Neuronal stem cell (in vitro differentiated cells): ENCODE measurements at regions not wholly inside any gene's neighbourhood (a gene's known extent, or its start where the extent isn't known, plus 50 kb on each side); places are given as distances from the start of the nearest gene placed in this dataset.

Source experiments
- DNase-seq: peaks from one replicate; pipeline ENCODE4 v3.0.0-alpha.2; 2013; ENCODE audit warnings: low spot score
- H2AFZ ChIP-seq: one replicate; pipeline ENCODE4 v1.6.1; 2013; ENCODE audit warnings: mild to moderate bottlenecking, low read length, inconsistent platforms
- H2AK5ac ChIP-seq: 2 replicates; pipeline ENCODE4 v1.6.1; 2013; ENCODE audit warnings: low read depth, mild to moderate bottlenecking, inconsistent platforms, low read length, moderate library complexity, mixed read lengths
- H2BK120ac ChIP-seq: 2 replicates; pipeline ENCODE4 v1.6.1; 2013; ENCODE audit warnings: low read depth, mild to moderate bottlenecking, inconsistent platforms, low read length, moderate library complexity, mixed read lengths
- H2BK12ac ChIP-seq: one replicate; pipeline ENCODE4 v1.6.1; 2013; ENCODE audit warnings: low read length, inconsistent platforms
- H2BK15ac ChIP-seq: 2 replicates; pipeline ENCODE4 v1.6.1; 2013; ENCODE audit warnings: mild to moderate bottlenecking, low read length, inconsistent platforms, mixed read lengths
- H2BK5ac ChIP-seq: one replicate; pipeline ENCODE4 v1.6.1; 2013; ENCODE audit warnings: inconsistent platforms, mild to moderate bottlenecking, low read length, moderate library complexity
- H3K14ac ChIP-seq: one replicate; pipeline ENCODE4 v1.6.1; 2013; ENCODE audit warnings: low read length, inconsistent platforms
- H3K18ac ChIP-seq: 2 replicates; pipeline ENCODE4 v1.6.1; 2013; ENCODE audit warnings: low read length, inconsistent platforms
- H3K23ac ChIP-seq: 2 replicates; pipeline ENCODE4 v1.6.1; 2013; ENCODE audit warnings: low read depth, mild to moderate bottlenecking, mixed read lengths, low read length, inconsistent platforms; ENCODE audit not compliant: poor library complexity
- H3K27ac ChIP-seq: replicated peaks from 3 replicates; pipeline ENCODE4 v1.5.1; 2013; ENCODE audit warnings: low read length, inconsistent platforms
- H3K27me3 ChIP-seq, 3 experiments: 2 replicates each; pipeline ENCODE4 v1.6.1; 2013; ENCODE audit warnings: low read length in 3 of 3, mild to moderate bottlenecking in 2 of 3, inconsistent platforms in 1 of 3, low read depth in 1 of 3, mixed read lengths in 1 of 3, moderate library complexity in 1 of 3; ENCODE audit not compliant: control insufficient read depth in 3 of 3, insufficient read depth in 3 of 3
- H3K36me3 ChIP-seq, 2 donors: replicated peaks in 1 of 2; 2 replicates each; pipeline ENCODE4 v1.6.1; 2013; ENCODE audit warnings: low read length in 2 of 2; ENCODE audit not compliant: control insufficient read depth in 2 of 2, insufficient read depth in 2 of 2
- H3K4ac ChIP-seq: 2 replicates; pipeline ENCODE4 v1.6.1; 2013; ENCODE audit warnings: inconsistent platforms, mild to moderate bottlenecking, low read length, moderate library complexity
- H3K4me1 ChIP-seq, 2 donors: 1 replicate in 1 of 2; 2 replicates in 1 of 2; pipeline ENCODE4 v1.6.1; 2013; ENCODE audit warnings: low read length in 2 of 2, low read depth in 1 of 2; ENCODE audit not compliant: control insufficient read depth in 2 of 2, insufficient read depth in 1 of 2
- H3K4me2 ChIP-seq: one replicate; pipeline ENCODE4 v1.6.1; 2013; ENCODE audit warnings: mild to moderate bottlenecking, low read length, inconsistent platforms; ENCODE audit not compliant: insufficient read depth, poor library complexity, severe bottlenecking
- H3K4me3 ChIP-seq, 2 donors: 2 replicates each; pipeline ENCODE4 v1.5.1; 2013; ENCODE audit warnings: low read length in 2 of 2, mild to moderate bottlenecking in 2 of 2, inconsistent platforms in 1 of 2, moderate library complexity in 1 of 2
- H3K79me1 ChIP-seq: one replicate; pipeline ENCODE4 v1.6.1; 2013; ENCODE audit warnings: low read depth, mild to moderate bottlenecking, inconsistent platforms, low read length, moderate library complexity
- H3K9ac ChIP-seq: one replicate; pipeline ENCODE4 v1.6.1; 2013; ENCODE audit warnings: mild to moderate bottlenecking, low read depth, low read length, inconsistent platforms; ENCODE audit not compliant: poor library complexity
- H3K9me3 ChIP-seq, 2 donors: replicated peaks in 1 of 2; 2 replicates each; pipeline versions ENCODE3 to v1.6.1; 2013; ENCODE audit warnings: low read length in 2 of 2, mild to moderate bottlenecking in 2 of 2, inconsistent platforms in 1 of 2, low read depth in 1 of 2, mixed read lengths in 1 of 2, moderate library complexity in 1 of 2; ENCODE audit not compliant: control insufficient read depth in 2 of 2, insufficient read depth in 1 of 2
- H4K8ac ChIP-seq: one replicate; pipeline ENCODE4 v1.6.1; 2013; ENCODE audit warnings: low read depth, mild to moderate bottlenecking, inconsistent platforms, low read length, moderate library complexity
- H4K91ac ChIP-seq: one replicate; pipeline ENCODE4 v1.6.1; 2013; ENCODE audit warnings: low read length, low read depth, mild to moderate bottlenecking, inconsistent platforms; ENCODE audit not compliant: poor library complexity
- WGBS, 2 donors: extraction: QIAGEN DNeasy Blood & Tissue Kit; methylation state at CpG; one replicate each; pipeline ENCODE4 v1.1.7; 2013; ENCODE audit warnings: missing lambda C conversion rate in 2 of 2, mixed read lengths in 1 of 2; ENCODE audit not compliant: insufficient read length in 2 of 2, insufficient replicate concordance in 1 of 2; ENCODE audit errors: extremely low coverage in 2 of 2; 5-methylcytosine and 5-hydroxymethylcytosine counted together

GRCh38 chr11:105219670-105220069, 80.1 kb upstream of the CARD18 start:
- Histone ChIP-seq H3K9ac (no peak overlapping the region), H4K91ac (no peak overlapping the region), H3K27me3 (no peaks in the 10 kb centered on the region), H2BK120ac (no peak overlapping the region), H3K4me3 (no peak overlapping the region), H3K79me1 (no peaks in the 10 kb centered on the region), H3K14ac (peak overlapping the region; percentile 9), H3K9me3 (no peaks in the 10 kb centered on the region), H2AFZ (no peak overlapping the region), H3K36me3 (no peaks in the 10 kb centered on the region), H2BK12ac (no peak overlapping the region), H3K4ac (no peak overlapping the region), H2BK5ac (no peak overlapping the region), H3K23ac (no peak overlapping the region), H3K18ac (peak overlapping the region; percentile 36), H4K8ac (no peak overlapping the region), H2BK15ac (no peak overlapping the region), H3K4me2 (no peak overlapping the region), H3K4me1 (peaks cover 0 to 1% of the 10 kb centered on the region in 2 donors), H3K27ac (no peak overlapping the region), H2AK5ac (no peak overlapping the region)
- no CpG with 5 or more reads among the region's 7 CpGs for WGBS, 2 donors
- no peak for DNase-seq

- Histone ChIP-seq H2BK120ac (no peak overlapping the region), H3K27ac (no peak overlapping the region), H3K36me3 (no peaks in the 10 kb centered on the region), H3K23ac (no peak overlapping the region), H3K9me3 (no peaks in the 10 kb centered on the region), H2BK12ac (no peak overlapping the region), H4K91ac (no peak overlapping the region), H2AFZ (no peak overlapping the region), H3K9ac (no peak overlapping the region), H3K4me3 (no peak overlapping the region), H2BK15ac (no peak overlapping the region), H2BK5ac (no peak overlapping the region), H3K4me2 (no peak overlapping the region), H4K8ac (no peak overlapping the region), H3K4me1 (no peaks in the 10 kb centered on the region), H3K14ac (peak overlapping the region; percentile 9), H3K18ac (no peak overlapping the region), H3K79me1 (no peaks in the 10 kb centered on the region), H2AK5ac (no peak overlapping the region), H3K4ac (no peak overlapping the region), H3K27me3 (no peaks in the 10 kb centered on the region)
- DNase-seq = no peak
- no CpG with 5 or more reads among the region's 10 CpGs for WGBS, 2 donors
Measured at GRCh38 chr11:105219269-105219668, 79.7 kb upstream of the CARD18 start.

- H2BK5ac ChIP-seq = no peak overlapping the region
- no peak overlapping the region for H3K23ac ChIP-seq
- no peak overlapping the region for H2AFZ ChIP-seq
- no peak overlapping the region for H3K4me2 ChIP-seq
- no peaks in the 10 kb centered on the region for H3K4me1 ChIP-seq
- no peak overlapping the region for H2BK15ac ChIP-seq
- no peak overlapping the region for H3K9ac ChIP-seq
- H3K4ac ChIP-seq = no peak overlapping the region
- H2AK5ac ChIP-seq = no peak overlapping the region
- H4K8ac ChIP-seq = no peak overlapping the region
- H3K79me1 ChIP-seq = no peaks in the 10 kb centered on the region
- H3K27ac ChIP-seq = no peak overlapping the region
- H4K91ac ChIP-seq = no peak overlapping the region
- H3K36me3 ChIP-seq = no peaks in the 10 kb centered on the region
- no peak overlapping the region for H3K18ac ChIP-seq
- no peaks in the 10 kb centered on the region for H3K27me3 ChIP-seq
- H2BK120ac ChIP-seq = no peak overlapping the region
- no CpG with 5 or more reads among the region's 1 CpG for WGBS, 2 donors
- no peaks in the 10 kb centered on the region for H3K9me3 ChIP-seq
- DNase-seq = no peak
- no peak overlapping the region for H3K4me3 ChIP-seq
- no peak overlapping the region for H2BK12ac ChIP-seq
- H3K14ac ChIP-seq = no peak overlapping the region
Measured at GRCh38 chr11:105215528-105215927, 76.0 kb upstream of the CARD18 start.

GRCh38 chr11:105211806-105212554, 72.4 kb upstream of the CARD18 start:
- Histone ChIP-seq H3K79me1 (no peaks in the 10 kb centered on the region), H3K27me3 (no peaks in the 10 kb centered on the region), H3K4me3 (no peak overlapping the region), H3K18ac (no peak overlapping the region), H2AFZ (no peak overlapping the region), H3K27ac (no peak overlapping the region), H2BK5ac (no peak overlapping the region), H3K23ac (no peak overlapping the region), H4K91ac (no peak overlapping the region), H3K9ac (no peak overlapping the region), H3K4ac (no peak overlapping the region), H2BK120ac (no peak overlapping the region), H3K4me1 (no peaks in the 10 kb centered on the region), H3K36me3 (no peaks in the 10 kb centered on the region), H2BK12ac (no peak overlapping the region), H3K14ac (no peak overlapping the region), H3K9me3 (no peaks in the 10 kb centered on the region), H2BK15ac (no peak overlapping the region), H4K8ac (no peak overlapping the region), H2AK5ac (no peak overlapping the region), H3K4me2 (no peak overlapping the region)
- no CpG with 5 or more reads among the region's 5 CpGs for WGBS, 2 donors
- no peak for DNase-seq
